Suprapubic skin (tissue), 3 donors: ENCODE measurements at regions not wholly inside any gene's neighbourhood (a gene's known extent, or its start where the extent isn't known, plus 50 kb on each side); places are given as distances from the start of the nearest gene placed in this dataset.

Source experiments
- CTCF ChIP-seq, 2 donors: fragments of 200-600 bp in 1 of 2; fragments of 450-650 bp in 1 of 2; sonication (generic) in 1 of 2; IDR thresholded peaks; one replicate each; pipeline ENCODE4 v1.5.1; 2016 to 2019; ENCODE audit warnings: antibody characterized with exemption in 2 of 2, mild to moderate bottlenecking in 1 of 2, moderate library complexity in 1 of 2
- EP300 ChIP-seq: sonication (generic); formaldehyde crosslinking; IDR thresholded peaks from one replicate; pipeline ENCODE4 v1.6.1; 2017; ENCODE audit warnings: antibody characterized with exemption
- POLR2A ChIP-seq, 2 donors: fragments of 450-650 bp; IDR thresholded peaks; one replicate each; pipeline ENCODE4 v1.6.1; 2017; ENCODE audit warnings: antibody characterized with exemption in 2 of 2, mild to moderate bottlenecking in 2 of 2, moderate library complexity in 2 of 2

GRCh38 chr6:105911106-105911629, 175.0 kb upstream of the PRDM1 start:
- no peak for TF ChIP-seq POLR2A (IDR thresholded peaks at IDR 0.05)
- TF ChIP-seq CTCF (IDR thresholded peaks at IDR 0.05), result no peak
- no peak for TF ChIP-seq EP300
